GM23248 (cell line): ENCODE measurements at regions not wholly inside any gene's neighbourhood (a gene's known extent, or its start where the extent isn't known, plus 50 kb on each side); places are given as distances from the start of the nearest gene placed in this dataset.
"Not testable (repeated sequence)": the region's sequence is repeated elsewhere in the genome, so short reads cannot be mapped to it uniquely, and the experiment has no call there.

Experiments
- DNase-seq: peaks from one replicate; pipeline ENCODE4 v3.0.0-alpha.2; 2015
- H2AFZ ChIP-seq: fragments of 200-600 bp; sonication (generic); 2 replicates; pipeline ENCODE4 v1.6.1; 2016; ENCODE audit warnings: antibody characterized with exemption
- H3F3A ChIP-seq: fragments of 200-600 bp; sonication (generic); 2 replicates; pipeline ENCODE4 v1.6.1; 2016; ENCODE audit warnings: mild to moderate bottlenecking, antibody characterized with exemption, mixed run types; ENCODE audit not compliant: insufficient read depth
- H3K27ac ChIP-seq: fragments of 200-600 bp; sonication (generic); 2 replicates; pipeline ENCODE4 v1.5.1; 2016; ENCODE audit warnings: mild to moderate bottlenecking
- H3K27me3 ChIP-seq: fragments of 200-600 bp; sonication (generic); replicated peaks from 2 replicates; pipeline ENCODE4 v1.6.1; 2016; ENCODE audit warnings: mild to moderate bottlenecking; ENCODE audit not compliant: insufficient read depth
- H3K36me3 ChIP-seq: fragments of 200-600 bp; sonication (generic); 2 replicates; pipeline ENCODE4 v1.6.1; 2016; ENCODE audit warnings: low read depth, mild to moderate bottlenecking
- H3K4me1 ChIP-seq: fragments of 200-600 bp; sonication (generic); 2 replicates; pipeline ENCODE4 v1.6.1; 2016; ENCODE audit warnings: mild to moderate bottlenecking; ENCODE audit not compliant: insufficient read depth
- H3K4me2 ChIP-seq: fragments of 200-600 bp; sonication (generic); one replicate; pipeline ENCODE4 v1.6.1; 2016; ENCODE audit warnings: mild to moderate bottlenecking; ENCODE audit not compliant: unreplicated experiment
- H3K4me3 ChIP-seq: fragments of 200-600 bp; sonication (generic); 2 replicates; pipeline ENCODE4 v1.5.1; 2016; ENCODE audit warnings: mild to moderate bottlenecking
- H3K79me2 ChIP-seq: fragments of 200-600 bp; sonication (generic); 2 replicates; pipeline ENCODE4 v1.6.1; 2016; ENCODE audit warnings: mild to moderate bottlenecking; ENCODE audit not compliant: insufficient read depth
- H3K9ac ChIP-seq: fragments of 200-600 bp; sonication (generic); 2 replicates; pipeline ENCODE4 v1.6.1; 2016; ENCODE audit warnings: mild to moderate bottlenecking
- H3K9me2 ChIP-seq: fragments of 200-600 bp; sonication (generic); 2 replicates; pipeline ENCODE4 v1.6.1; 2016; ENCODE audit warnings: mixed run types, mild to moderate bottlenecking, moderate library complexity; ENCODE audit not compliant: insufficient read depth
- H3K9me3 ChIP-seq: fragments of 200-600 bp; sonication (generic); one replicate; pipeline ENCODE4 v1.6.1; 2017; ENCODE audit warnings: low read depth
- H4K20me1 ChIP-seq: fragments of 200-600 bp; sonication (generic); 2 replicates; pipeline ENCODE4 v1.6.0; 2016; ENCODE audit not compliant: insufficient read depth
- EZH2 ChIP-seq: fragments of 200-600 bp; sonication (generic); IDR thresholded peaks from 2 replicates; pipeline ENCODE4 v1.6.1; 2018; ENCODE audit warnings: antibody characterized with exemption, mild to moderate bottlenecking; ENCODE audit not compliant: insufficient read depth, poor library complexity, severe bottlenecking
- EZH2phosphoT487 ChIP-seq: fragments of 200-600 bp; sonication (generic); IDR thresholded peaks from 2 replicates; pipeline ENCODE4 v1.6.1; 2018; ENCODE audit warnings: antibody characterized with exemption, moderate library complexity, mild to moderate bottlenecking, low read depth; ENCODE audit not compliant: insufficient read depth
- WGBS, 2 experiments: methylation state at CpG; one replicate each; pipeline ENCODE4 v1.1.6; 2015 to 2017; ENCODE audit warnings: low lambda C conversion rate in 2 of 2, low coverage in 1 of 2; ENCODE audit errors: missing lambda C conversion rate in 2 of 2; 5-methylcytosine and 5-hydroxymethylcytosine counted together
- in situ Hi-C: fragments of 300-500 bp; cut with MboI; formaldehyde crosslinking; loops from 2 replicates; pipeline ENCODE4 v1.15.0; 2020

- no peak for DNase-seq
- no peaks in the 10 kb centered on the region for H3F3A ChIP-seq
- no peaks in the 10 kb centered on the region for H3K27me3 ChIP-seq
- H3K9me2 ChIP-seq, result no peaks in the 10 kb centered on the region
- no peaks in the 10 kb centered on the region for H3K79me2 ChIP-seq
- H3K4me3 ChIP-seq, result no peak overlapping the region
- no peak for TF ChIP-seq EZH2
- TF ChIP-seq EZH2phosphoT487, result no peak
- no peaks in the 10 kb centered on the region for H3K36me3 ChIP-seq
- H2AFZ ChIP-seq, result no peak overlapping the region
- no peak overlapping the region for H3K9ac ChIP-seq
- H4K20me1 ChIP-seq, result no peaks in the 10 kb centered on the region
- H3K4me1 ChIP-seq, result no peaks in the 10 kb centered on the region
- in situ Hi-C loops, result no loop called here
- no peak overlapping the region for H3K4me2 ChIP-seq
- no peaks in the 10 kb centered on the region for H3K9me3 ChIP-seq
- H3K27ac ChIP-seq, result no peak overlapping the region
These were observed 214.9 kb upstream of the MAD2L1 start for GRCh38 chr4:120281581-120281980.

DNA sequence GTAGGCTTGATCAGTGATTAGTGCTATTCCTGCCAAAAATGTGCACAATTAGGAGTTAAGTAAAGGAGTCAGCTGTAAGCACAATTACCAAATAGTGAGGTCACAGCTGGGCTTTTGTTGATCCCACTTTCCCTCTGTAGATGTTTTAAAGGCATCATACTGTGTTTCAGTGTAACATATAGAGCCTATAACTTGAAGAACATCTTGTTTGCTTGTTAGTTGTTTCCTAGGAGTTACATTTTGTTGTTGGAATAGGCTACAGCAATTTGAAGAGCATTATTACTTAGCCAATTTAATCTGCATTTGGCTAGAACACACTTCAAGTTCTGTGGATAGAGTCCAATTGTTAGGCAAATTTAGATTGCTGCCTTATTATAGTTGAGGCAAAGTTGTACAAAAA, 210.7 kb upstream of the MAD2L1 start:
- in situ Hi-C loops, result no loop called here
- H2AFZ ChIP-seq, result no peak overlapping the region
- no peak for TF ChIP-seq EZH2
- no peak for TF ChIP-seq EZH2phosphoT487
- H3K36me3 ChIP-seq, result no peaks in the 10 kb centered on the region
- H3K9me2 ChIP-seq, result no peaks in the 10 kb centered on the region
- no peak overlapping the region for H3K27ac ChIP-seq
- no peak for DNase-seq
- H3K79me2 ChIP-seq, result no peaks in the 10 kb centered on the region
- H3K9me3 ChIP-seq, result no peaks in the 10 kb centered on the region
- no peak overlapping the region for H3K9ac ChIP-seq
- H3K27me3 ChIP-seq, result no peaks in the 10 kb centered on the region
- H3K4me2 ChIP-seq, result no peak overlapping the region
- H3F3A ChIP-seq, result no peaks in the 10 kb centered on the region
- no peaks in the 10 kb centered on the region for H3K4me1 ChIP-seq
- no peak overlapping the region for H3K4me3 ChIP-seq
- no peaks in the 10 kb centered on the region for H4K20me1 ChIP-seq

DNA sequence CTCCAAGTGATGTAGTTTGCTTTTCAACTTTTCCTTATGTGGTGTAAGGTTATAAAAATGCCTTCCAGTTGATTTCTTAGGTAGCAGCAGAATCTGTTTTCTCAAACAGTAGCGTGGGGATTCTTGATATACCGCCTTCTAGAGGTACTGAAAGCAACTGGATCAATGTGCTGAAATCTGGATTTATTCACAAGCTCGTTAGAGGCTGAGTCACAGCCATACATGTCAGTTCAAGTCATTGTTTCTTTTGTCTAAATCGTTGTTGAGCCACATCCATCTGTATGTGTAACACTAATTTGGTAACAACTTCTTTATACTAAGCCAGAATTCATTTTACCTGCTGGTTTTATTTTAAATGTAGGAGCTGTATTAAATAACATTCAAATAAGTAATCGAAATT, 200.0 kb upstream of the MAD2L1 start:
- no peaks in the 10 kb centered on the region for H4K20me1 ChIP-seq
- H3K27ac ChIP-seq, result no peak overlapping the region
- H3K4me2 ChIP-seq, result no peak overlapping the region
- H3K36me3 ChIP-seq, result no peaks in the 10 kb centered on the region
- in situ Hi-C loops, result no loop called here
- H3K9me3 ChIP-seq, result no peaks in the 10 kb centered on the region
- H3K27me3 ChIP-seq, result no peaks in the 10 kb centered on the region
- H3K4me1 ChIP-seq, result no peaks in the 10 kb centered on the region
- no peak overlapping the region for H3K9ac ChIP-seq
- WGBS, 2 experiments, result 16 to 17% methylated on average over 5 of the region's 5 CpGs
- H3F3A ChIP-seq, result no peaks in the 10 kb centered on the region
- H3K79me2 ChIP-seq, result no peaks in the 10 kb centered on the region
- H3K9me2 ChIP-seq, result no peaks in the 10 kb centered on the region
- H2AFZ ChIP-seq, result no peak overlapping the region
- no peak for DNase-seq
- H3K4me3 ChIP-seq, result no peak overlapping the region
- TF ChIP-seq EZH2 (no peak), EZH2phosphoT487 (no peak)

- 22 to 25% methylated on average over 4 of the region's 4 CpGs for WGBS, 2 experiments
- no peaks in the 10 kb centered on the region for H3K27me3 ChIP-seq
- H3F3A ChIP-seq, result no peaks in the 10 kb centered on the region
- H4K20me1 ChIP-seq, result no peaks in the 10 kb centered on the region
- no peaks in the 10 kb centered on the region for H3K4me1 ChIP-seq
- no peaks in the 10 kb centered on the region for H3K9me3 ChIP-seq
- no peak overlapping the region for H3K4me2 ChIP-seq
- H3K27ac ChIP-seq, result no peak overlapping the region
- DNase-seq, result no peak
- H3K4me3 ChIP-seq, result no peak overlapping the region
- no peak overlapping the region for H2AFZ ChIP-seq
- in situ Hi-C loops, result no loop called here
- H3K9ac ChIP-seq, result no peak overlapping the region
- H3K79me2 ChIP-seq, result no peaks in the 10 kb centered on the region
- TF ChIP-seq EZH2phosphoT487 (no peak), EZH2 (no peak)
- no peaks in the 10 kb centered on the region for H3K36me3 ChIP-seq
- no peaks in the 10 kb centered on the region for H3K9me2 ChIP-seq
These were observed 197.0 kb upstream of the MAD2L1 start for GRCh38 chr4:120263618-120264017.

GRCh38 chr4:120261117-120261516, 194.5 kb upstream of the MAD2L1 start:
- H2AFZ ChIP-seq, result no peak overlapping the region
- no peaks in the 10 kb centered on the region for H3K79me2 ChIP-seq
- 56 to 65% methylated on average over 6 of the region's 6 CpGs for WGBS, 2 experiments
- no peaks in the 10 kb centered on the region for H3K9me3 ChIP-seq
- no peak for TF ChIP-seq EZH2phosphoT487
- TF ChIP-seq EZH2, result no peak
- no peaks in the 10 kb centered on the region for H3K36me3 ChIP-seq
- H3K27me3 ChIP-seq, result no peaks in the 10 kb centered on the region
- in situ Hi-C loops, result no loop called here
- H3K4me1 ChIP-seq, result no peaks in the 10 kb centered on the region
- DNase-seq, result no peak
- no peak overlapping the region for H3K4me3 ChIP-seq
- no peaks in the 10 kb centered on the region for H3K9me2 ChIP-seq
- H4K20me1 ChIP-seq, result no peaks in the 10 kb centered on the region
- no peak overlapping the region for H3K27ac ChIP-seq
- no peak overlapping the region for H3K9ac ChIP-seq
- H3K4me2 ChIP-seq, result no peak overlapping the region
- no peaks in the 10 kb centered on the region for H3F3A ChIP-seq

DNA sequence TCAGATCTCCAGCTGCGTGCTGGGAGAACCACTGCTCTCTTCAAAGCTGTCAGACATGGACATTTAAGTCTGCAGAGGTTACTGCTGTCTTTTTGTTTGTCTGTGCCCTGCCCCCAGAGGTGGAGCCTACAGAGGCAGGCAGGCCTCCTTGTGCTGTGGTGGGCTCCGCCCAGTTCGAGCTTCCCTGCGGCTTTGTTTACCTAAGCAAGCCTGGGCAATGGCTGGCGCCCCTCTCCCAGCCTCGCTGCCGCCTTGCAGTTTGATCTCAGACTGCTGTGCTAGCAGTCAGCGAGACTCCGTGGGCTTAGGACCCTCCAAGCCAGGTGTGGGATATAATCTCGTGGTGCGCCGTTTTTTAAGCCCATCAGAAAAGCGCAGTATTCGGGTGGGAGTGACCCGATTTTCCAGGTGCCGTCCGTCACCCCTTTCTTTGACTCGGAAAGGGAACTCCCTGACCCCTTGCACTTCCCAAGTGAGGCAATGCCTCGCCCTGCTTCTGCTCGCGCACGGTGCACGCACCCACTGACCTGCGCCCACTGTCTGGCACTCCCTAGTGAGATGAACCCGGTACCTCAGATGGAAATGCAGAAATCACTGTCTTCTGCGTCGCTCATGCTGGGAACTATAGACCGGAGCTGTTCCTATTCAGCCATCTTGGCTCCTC, 189.6 kb upstream of the MAD2L1 start:
- H3K9ac ChIP-seq, H3F3A ChIP-seq, in situ Hi-C loops, H4K20me1 ChIP-seq, H2AFZ ChIP-seq, H3K9me2 ChIP-seq, DNase-seq, H3K36me3 ChIP-seq, H3K9me3 ChIP-seq, H3K27me3 ChIP-seq, H3K79me2 ChIP-seq, H3K4me2 ChIP-seq, H3K4me3 ChIP-seq, H3K4me1 ChIP-seq, H3K27ac ChIP-seq: not testable (repeated sequence)
- WGBS, 2 experiments, result 72% methylated on average over 19 to 27 of the region's 28 CpGs
